ENCODE measurements at regions not wholly inside any gene's neighbourhood (a gene's known extent, or its start where the extent isn't known, plus 50 kb on each side); places are given as distances from the start of the nearest gene placed in this dataset.

DNA sequence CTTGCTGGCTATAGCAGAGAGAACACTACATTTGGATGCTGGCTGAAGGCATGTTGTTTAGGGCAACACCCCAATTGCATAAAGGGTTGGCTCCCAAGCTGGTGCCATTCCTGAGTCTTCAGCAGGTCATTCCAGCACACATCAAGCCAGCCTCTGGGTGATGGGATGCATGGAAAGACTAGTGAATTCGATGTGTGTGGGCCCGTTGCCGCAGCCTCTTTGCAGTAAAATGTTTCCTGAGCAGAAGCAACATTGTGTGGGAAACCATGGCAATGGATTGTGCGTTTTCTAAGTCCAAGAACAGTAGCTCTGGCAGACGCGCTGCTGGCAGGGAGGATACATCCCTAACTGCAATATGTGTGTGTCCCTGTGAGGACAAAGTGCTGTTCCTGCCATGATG lies 142.4 kb upstream of the SLC24A3 start:
- TF ChIP-seq POLR2AphosphoS5 (IDR thresholded peaks at IDR 0.05; ENCODE audit: low read depth) (no peak), GABPA (IDR thresholded peaks at IDR 0.05; ENCODE audit: low read depth) (no peak), SPI1 (IDR thresholded peaks at IDR 0.05; ENCODE audit: borderline replicate concordance, low read depth) (no peak)
- TF ChIP-seq, protein P1, sequence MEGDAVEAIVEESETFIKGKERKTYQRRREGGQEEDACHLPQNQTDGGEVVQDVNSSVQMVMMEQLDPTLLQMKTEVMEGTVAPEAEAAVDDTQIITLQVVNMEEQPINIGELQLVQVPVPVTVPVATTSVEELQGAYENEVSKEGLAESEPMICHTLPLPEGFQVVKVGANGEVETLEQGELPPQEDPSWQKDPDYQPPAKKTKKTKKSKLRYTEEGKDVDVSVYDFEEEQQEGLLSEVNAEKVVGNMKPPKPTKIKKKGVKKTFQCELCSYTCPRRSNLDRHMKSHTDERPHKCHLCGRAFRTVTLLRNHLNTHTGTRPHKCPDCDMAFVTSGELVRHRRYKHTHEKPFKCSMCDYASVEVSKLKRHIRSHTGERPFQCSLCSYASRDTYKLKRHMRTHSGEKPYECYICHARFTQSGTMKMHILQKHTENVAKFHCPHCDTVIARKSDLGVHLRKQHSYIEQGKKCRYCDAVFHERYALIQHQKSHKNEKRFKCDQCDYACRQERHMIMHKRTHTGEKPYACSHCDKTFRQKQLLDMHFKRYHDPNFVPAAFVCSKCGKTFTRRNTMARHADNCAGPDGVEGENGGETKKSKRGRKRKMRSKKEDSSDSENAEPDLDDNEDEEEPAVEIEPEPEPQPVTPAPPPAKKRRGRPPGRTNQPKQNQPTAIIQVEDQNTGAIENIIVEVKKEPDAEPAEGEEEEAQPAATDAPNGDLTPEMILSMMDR (IDR thresholded peaks at IDR 0.05; ENCODE audit: insufficient read depth, low read length) = no peak
- TF ChIP-seq, protein P2, sequence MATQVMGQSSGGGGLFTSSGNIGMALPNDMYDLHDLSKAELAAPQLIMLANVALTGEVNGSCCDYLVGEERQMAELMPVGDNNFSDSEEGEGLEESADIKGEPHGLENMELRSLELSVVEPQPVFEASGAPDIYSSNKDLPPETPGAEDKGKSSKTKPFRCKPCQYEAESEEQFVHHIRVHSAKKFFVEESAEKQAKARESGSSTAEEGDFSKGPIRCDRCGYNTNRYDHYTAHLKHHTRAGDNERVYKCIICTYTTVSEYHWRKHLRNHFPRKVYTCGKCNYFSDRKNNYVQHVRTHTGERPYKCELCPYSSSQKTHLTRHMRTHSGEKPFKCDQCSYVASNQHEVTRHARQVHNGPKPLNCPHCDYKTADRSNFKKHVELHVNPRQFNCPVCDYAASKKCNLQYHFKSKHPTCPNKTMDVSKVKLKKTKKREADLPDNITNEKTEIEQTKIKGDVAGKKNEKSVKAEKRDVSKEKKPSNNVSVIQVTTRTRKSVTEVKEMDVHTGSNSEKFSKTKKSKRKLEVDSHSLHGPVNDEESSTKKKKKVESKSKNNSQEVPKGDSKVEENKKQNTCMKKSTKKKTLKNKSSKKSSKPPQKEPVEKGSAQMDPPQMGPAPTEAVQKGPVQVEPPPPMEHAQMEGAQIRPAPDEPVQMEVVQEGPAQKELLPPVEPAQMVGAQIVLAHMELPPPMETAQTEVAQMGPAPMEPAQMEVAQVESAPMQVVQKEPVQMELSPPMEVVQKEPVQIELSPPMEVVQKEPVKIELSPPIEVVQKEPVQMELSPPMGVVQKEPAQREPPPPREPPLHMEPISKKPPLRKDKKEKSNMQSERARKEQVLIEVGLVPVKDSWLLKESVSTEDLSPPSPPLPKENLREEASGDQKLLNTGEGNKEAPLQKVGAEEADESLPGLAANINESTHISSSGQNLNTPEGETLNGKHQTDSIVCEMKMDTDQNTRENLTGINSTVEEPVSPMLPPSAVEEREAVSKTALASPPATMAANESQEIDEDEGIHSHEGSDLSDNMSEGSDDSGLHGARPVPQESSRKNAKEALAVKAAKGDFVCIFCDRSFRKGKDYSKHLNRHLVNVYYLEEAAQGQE (IDR thresholded peaks at IDR 0.05; ENCODE audit: insufficient replicate concordance, low read depth) = no peak

Measured in HL-60 (cell line).